HG02938 (cell line): ENCODE measurements at regions not wholly inside any gene's neighbourhood (a gene's known extent, or its start where the extent isn't known, plus 50 kb on each side); places are given as distances from the start of the nearest gene placed in this dataset.
"Not testable (repeated sequence)": the region's sequence is repeated elsewhere in the genome, so short reads cannot be mapped to it uniquely, and the experiment has no call there.

Experiments used
- ATAC-seq: cut with Tn5 transposase; IDR thresholded peaks from one replicate; pipeline ENCODE4 v1.9.1; 2021; ENCODE audit warnings: mild to moderate bottlenecking, moderate library complexity; ENCODE audit not compliant: unreplicated experiment

DNA sequence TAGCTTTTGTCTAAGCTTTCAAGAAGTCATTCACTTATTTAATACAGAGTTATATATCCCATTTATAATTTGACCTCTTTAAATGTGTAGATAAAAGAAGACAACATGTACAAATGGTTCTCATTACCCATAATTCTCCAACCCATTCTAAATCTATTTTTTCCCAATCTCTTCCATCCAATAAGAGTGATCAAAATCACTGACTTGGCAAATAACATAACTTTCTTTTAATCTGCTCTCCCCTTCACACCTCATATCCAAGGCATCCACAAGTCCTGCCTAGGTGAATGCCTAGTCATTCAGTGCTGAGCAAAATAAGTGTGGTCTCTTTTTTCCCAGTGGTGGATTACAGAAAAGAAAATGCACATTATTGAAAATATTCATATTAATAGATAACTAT is 1231.1 kb downstream of the CDH11 start:
- ATAC-seq = no peak

DNA sequence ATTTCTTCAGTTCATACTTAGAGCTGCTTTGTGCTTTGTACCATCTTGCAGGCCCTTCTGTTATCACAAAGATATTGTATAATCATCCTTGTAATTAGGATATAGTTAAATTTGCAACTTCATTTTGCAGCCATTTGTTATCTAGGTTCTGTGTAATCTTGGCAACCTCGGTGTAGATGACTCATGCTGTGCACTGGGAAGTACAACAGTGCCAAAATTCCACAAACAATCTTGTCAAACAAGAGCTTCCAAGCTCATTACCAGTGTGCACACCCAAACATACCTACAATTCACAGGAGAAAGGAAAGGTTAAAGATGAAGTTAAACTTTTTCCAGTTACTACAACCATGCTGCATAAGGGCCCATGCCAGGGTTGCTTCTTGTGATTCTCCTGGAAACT is 1231.8 kb downstream of the CDH11 start:
- ATAC-seq = no peak

DNA sequence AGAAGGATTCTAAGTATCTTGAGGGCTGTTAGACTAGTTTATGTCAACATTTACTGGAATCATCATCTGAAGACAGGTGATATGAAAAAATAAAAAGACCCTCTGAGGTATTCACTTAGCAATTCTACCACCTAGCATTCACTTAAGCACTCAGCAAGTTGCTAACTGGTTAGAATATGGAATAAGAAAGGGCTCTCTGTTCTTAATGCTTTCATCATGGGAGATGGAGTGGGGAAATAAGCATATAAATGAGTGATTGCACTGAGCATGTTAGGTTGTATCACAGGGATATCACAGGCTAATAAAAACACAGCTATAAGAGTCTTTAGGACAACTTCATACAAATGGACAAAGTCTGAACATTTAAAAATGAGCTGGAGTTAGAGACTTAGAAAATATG is 1238.8 kb downstream of the CDH11 start:
- no peak for ATAC-seq

DNA sequence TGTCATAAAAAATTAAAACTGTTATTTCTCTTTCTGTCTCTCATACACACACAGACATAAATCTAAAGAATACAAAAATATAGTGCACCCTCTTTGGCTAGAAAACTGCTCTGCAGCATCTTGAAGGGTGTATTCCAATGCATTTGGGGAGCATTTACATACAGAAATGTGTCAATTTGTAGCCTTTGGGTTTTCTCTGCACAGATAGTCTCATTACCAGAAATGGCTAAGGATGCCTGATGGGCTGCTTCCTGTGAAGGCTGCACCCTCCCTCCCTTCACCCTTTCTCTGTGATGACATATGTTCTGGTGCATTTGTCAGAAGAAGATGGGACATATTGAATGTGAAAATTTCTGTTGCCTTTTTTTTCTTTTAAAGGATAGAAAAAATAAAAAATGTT is 1239.3 kb downstream of the CDH11 start:
- ATAC-seq = no peak

DNA sequence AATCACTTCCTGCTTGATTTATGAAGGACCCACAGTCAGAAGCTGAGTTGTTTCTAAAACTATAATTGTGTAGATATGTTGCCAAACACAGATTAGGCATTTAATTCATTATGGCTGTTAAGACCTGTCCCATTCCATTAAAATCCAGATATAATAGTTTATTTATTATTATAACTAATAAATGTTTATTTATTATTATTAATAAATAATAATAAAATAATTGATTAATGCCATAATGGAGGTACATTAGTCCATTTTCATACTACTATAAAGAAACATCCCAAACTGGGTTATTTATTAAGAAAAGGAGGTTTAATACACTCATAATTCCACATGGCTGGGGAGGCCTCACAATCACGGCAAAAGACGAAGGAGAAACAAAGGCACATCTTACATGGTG is 1240.9 kb downstream of the CDH11 start:
- ATAC-seq = no peak

DNA sequence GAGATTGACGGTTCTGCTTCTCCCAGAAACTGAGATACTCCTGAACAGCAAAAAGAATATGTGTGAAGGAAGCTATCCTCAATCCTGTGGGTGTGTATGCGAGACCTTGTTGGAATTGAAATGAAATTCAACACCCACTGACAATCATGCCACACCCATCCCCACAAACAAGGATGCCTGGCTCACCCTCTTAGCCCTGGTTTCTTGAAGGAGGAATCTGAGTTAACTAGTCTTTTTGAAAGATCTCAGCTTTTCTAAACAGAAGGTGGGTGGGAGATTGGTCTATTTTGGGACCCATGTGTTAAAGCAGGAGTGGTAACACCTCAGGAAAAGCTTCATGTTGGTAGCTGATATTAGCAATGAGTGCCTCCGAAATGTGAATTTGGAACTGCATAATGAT is 1244.5 kb downstream of the CDH11 start:
- ATAC-seq = no peak

DNA sequence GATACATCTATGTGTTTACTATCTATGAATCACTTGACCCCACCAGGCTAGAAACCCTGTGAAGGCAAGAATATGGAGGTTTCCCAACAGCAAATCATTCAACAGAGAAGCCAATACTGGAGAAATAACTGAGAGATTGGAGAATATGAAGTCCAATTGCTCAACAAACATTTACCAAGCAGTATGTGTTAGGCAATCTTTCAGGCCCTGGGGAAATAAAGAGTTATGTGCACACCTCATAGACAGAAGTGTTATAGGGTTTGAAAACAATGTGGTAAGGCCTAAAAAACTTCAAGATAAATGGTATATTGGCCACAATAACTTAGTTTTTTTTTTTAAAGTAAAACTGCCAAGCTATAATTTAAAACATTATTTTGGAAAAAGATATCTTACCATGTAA is 1245.8 kb downstream of the CDH11 start:
- no peak for ATAC-seq

DNA sequence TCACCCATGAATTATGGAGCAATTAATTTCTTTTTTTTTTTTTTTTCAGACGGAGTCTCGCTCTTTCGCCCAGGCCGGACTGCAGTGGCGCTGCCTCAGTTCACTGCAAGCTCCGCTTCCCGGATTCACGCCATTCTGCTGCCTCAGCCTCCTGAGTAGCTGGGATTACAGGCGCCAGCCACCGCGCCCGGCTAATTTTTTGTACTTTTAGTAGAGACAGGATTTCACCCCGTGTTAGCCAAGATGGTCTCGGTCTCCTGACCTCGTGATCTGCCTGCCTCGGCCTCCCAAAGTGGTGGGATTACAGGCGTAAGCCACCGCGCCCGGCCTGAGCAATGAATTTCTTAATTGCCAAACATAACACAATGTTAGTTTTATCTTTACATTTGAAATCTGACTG is 1261.2 kb downstream of the CDH11 start:
- not testable (repeated sequence) for ATAC-seq

DNA sequence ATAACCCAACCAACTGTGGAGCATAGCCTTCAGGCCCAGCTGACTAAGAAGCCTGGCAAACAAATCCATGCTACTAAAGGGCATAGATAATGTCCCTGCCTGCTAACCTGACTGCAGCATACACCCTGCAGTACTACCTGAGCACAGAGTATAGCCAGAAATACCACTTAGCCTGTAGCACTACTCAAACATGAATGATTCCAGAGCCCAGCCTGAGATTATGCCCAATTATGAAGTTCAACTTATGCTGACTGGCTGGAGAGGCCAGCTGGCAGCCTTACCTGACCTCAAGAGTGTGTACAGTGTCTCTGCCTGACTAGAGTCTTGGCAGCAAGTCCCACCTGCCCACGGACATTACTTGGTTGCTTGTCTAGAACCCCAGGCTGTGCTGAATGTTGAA is 1265.3 kb downstream of the CDH11 start:
- no peak for ATAC-seq

DNA sequence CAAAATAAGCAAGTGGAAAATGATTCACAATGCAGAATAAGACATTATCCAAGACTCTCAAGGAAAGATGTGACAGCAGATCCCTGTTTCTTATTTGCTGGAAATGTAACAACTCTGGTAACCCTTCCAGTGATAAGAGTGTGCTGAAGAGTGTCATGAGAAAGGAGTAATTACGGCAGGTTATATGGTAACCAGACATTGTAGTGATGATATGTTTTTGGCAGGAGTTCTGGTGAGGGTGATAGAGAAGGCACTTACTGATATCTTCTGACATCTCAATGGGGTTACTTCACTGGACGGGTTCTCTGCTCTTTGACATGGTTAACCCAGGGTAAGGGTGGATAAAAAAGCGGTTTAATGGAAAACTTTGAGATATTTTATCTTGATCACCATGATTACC is 1270.9 kb downstream of the CDH11 start:
- no peak for ATAC-seq

DNA sequence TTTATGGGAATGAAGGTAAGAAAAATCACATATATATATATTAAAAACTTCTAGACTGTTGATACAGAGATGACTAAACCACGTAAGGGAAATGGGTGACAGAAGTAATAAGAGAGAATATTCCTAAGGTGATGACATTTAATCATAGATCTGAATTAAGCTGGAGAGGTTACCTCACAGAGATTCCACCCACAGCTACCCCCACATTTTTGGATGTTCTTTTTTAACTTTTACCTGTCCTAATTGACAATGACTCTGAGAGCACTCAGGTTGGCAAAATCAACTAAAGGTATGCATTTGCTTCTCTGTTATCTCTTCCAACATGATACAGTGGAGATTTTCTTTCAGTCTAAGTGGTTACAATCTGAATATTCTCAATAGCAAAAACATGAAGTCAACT is 1280.6 kb downstream of the CDH11 start:
- ATAC-seq = no peak

DNA sequence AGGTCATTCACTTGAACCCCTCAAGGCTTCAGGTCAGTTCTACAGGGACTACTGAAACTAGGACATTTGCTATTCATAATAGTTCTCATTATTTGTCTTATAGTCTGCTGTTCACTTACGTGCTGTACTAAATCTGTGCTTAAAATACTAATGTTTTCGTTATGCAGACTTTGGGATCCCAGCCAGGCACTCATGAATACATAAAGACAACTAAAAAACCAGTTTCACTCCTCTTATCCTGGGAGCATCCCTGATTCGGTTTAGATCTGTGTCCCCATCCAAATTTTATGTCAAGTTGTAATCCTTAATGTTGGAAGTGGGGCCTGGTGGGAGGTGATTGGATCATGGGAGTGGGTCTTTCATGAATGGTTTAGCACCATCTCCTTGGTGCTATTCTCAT is 1291.8 kb downstream of the CDH11 start:
- no peak for ATAC-seq

DNA sequence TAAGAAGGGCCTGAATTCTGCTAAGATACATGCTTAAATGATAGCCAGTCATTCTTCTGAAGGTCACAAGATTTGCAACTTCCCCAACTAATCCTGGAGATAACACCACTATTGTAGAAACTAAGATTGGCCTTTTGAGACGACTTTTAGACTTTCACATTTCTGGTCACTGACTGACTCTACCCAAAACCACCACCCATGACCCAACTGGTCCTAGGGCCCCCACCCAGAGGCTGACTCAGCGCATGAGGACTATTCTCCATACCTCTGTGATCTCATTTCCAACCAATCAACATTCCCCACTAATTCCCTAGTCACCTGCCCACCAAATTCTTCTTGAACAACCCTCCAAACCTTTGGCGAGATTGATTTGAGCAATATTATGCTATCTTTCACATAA is 1299.0 kb downstream of the CDH11 start:
- ATAC-seq = no peak

DNA sequence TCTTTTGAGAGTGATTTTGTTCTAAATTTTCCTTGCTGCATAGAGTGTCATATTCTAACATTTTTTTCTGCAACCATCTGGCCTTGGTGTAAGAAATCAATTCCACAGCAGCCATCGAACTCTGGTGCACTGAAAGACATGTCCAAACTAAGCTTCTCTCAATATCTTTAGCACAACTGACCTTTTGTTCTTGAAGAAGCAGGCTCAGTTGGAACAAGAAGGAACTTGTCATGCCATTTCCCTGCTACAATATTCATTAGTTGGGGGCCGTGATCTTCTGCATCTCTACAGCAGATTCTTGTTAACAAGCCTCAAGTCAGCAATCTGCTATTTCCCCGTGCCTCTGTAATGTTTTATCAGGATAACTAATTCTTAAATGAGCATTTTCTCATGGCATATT is 1305.6 kb downstream of the CDH11 start:
- ATAC-seq = no peak

DNA sequence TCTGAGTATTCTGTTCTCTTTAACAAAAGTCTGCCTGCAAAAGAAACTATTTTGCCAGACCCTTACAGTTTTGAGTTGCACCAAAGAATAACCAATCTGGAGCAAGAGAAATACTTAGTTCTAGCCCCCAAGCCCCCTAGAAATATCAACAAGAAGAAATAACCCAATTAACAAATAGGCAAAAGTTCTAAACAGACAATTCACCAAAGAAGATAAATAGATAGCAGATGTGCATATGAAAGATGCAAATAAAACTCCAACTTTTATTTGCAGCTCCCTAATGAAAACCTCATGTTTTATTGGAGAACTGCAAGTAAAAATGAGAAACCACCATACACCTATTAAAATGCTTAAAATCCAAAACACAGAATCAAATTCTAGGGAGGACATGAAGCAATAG is 1308.0 kb downstream of the CDH11 start:
- ATAC-seq = no peak

DNA sequence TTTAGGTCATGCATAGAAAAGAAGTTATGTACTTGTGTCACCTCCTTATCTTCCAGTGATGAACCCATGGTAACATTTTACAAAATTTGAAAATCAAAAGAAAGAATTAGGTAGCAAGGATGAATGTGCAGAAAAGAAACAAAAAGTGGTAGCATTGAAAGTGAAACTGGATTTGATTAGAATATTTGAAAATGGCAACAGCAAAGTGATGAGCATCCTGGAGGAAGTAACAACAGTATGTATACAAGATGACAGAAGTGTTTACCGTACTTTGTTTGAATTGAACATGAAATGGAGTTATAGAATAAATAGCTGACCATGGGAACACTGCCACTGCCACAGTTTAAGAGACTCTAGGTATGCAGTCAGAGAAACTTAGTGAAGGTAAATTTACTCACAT is 1313.1 kb downstream of the CDH11 start:
- ATAC-seq = no peak

DNA sequence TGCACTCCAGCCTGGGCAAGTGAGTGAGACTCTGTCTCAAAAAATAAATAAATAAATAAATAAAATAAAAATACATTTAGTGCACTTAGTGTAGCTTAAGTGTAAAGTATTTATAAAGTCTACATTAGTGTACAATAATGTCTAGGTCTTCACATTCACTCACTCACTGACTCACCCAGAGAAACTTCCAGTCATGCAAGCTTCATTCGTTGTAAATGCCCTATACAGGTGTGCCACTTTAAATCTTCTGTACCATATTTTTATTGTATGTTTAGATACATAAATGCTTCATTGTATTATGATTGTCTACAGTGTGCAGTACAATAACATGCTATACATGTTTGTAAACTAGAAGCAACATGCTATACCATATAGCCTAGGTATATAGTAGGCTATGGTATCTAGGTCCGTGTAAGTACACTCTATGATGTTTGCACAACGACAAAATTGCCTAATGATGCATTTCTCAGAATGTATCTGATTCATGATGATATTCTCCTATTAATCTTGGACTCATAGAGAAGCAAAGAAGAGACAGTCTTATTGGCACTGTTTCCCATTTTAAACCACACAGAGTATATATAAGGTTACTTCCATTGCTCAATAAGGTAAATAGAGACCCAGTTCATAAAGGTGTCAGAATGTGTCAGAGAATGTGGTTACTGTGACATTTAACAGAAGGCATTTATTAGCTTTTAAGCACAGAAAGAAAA is 1314.9 kb downstream of the CDH11 start:
- ATAC-seq = no peak

DNA sequence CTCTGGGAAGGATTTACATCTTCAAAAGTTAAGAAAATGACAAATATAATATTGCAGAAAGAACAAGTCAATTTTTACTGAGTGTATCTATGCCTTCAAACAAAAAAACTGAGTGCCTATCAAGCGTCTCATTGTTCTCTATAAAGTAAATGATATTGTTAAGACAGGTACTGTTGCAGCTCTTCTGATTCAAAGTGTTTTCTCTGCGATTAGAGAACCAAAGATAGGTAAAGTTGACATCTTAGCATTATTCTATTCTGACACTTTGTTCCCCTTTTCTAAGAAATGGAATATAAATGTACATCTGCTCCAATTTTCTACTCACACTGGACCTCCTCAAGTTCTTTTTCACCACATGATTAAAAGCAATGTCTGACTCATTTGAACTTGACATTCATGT is 1317.7 kb downstream of the CDH11 start:
- no peak for ATAC-seq

DNA sequence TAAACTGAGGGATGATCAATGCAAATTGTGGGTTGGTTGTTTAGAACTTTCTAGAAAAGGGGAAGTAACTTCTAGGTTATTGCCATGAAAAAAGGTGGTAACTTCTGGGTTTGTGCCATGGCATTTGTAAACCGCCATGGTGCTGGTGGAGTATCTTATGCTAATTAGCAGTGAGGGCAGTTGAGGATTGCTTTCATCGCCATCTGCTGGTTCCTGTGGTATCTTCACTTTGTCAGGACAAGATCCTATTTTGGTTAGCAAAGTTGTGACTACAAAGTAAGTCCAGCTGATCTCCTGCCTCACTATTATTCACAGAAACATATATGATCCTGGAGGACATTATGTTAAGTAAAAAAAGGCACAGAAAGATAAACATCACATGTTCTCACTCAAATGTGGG is 1332.3 kb downstream of the CDH11 start:
- ATAC-seq = no peak

DNA sequence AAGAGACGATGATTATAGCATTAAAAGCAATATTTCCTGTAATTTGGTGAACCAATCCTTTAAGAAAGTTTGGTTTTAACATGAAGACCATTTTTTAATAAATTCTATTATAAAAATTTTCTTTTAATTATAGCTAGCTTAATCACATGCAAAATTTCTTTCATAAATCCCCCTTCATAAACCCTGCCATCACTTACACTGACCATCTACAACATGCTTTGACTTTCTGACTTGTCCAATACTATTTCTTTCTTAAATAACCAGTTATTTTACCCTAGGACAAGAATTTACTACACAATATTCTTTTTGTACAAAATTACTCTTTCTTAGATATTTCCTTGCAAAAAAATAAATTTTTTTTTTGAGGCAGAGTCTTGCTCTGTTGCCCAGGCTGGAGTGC is 1334.8 kb downstream of the CDH11 start:
- ATAC-seq = no peak

DNA sequence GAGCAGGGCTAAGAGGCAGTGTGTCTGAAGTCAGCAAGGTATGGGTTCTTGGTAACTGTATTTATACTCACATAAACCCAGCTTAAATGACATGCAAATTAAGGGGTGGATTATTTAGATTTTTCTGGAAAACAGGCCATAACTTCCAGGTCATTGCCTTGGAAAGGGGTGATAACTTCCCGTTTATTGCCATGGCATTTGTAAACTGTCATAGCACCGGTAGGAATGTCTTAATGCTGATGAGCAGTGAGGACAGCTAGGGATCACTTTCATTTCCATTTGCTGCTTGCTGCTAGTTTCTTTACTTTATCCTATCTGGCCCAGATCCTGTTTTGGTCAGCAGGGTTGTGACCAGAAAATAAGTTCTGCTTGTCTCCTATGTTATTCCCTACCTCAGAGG is 1336.7 kb downstream of the CDH11 start:
- ATAC-seq = no peak

DNA sequence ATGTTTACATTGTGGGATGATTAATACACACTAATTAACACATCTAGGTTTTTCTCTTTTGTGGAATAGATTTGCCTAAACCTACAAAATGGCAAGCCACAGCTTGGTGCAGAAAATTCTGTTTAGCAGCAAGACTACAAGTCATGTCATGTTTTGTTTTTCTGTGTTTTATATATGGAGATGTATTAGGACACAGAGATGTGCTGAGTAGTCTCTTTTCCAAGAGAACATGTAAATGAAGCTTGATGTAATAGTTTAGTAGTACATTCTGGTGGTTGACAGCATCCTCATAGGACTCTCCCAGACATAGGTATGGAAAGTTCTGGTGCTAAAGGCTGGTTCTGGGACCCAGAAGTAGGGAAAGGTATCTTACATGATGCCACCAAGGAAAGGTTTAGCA is 1345.4 kb downstream of the CDH11 start:
- ATAC-seq = no peak

DNA sequence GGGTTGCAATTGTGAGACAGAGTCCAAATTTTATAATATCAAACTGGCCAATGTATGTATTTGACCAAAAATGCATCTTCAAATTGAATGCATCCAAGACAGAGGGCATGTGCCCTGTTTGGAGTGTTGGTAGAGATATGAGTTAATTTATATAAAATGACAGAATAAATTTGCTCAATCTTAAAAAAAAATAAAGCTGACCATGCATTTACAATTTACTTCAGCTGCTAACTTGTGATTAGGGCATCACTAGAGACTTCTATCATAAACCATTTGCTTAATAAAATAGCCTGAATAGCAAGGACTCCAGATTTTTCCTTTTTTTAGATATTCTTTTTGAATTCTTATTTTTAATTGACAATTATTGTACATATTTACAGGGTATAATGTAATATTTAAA is 1345.8 kb downstream of the CDH11 start:
- ATAC-seq = no peak

DNA sequence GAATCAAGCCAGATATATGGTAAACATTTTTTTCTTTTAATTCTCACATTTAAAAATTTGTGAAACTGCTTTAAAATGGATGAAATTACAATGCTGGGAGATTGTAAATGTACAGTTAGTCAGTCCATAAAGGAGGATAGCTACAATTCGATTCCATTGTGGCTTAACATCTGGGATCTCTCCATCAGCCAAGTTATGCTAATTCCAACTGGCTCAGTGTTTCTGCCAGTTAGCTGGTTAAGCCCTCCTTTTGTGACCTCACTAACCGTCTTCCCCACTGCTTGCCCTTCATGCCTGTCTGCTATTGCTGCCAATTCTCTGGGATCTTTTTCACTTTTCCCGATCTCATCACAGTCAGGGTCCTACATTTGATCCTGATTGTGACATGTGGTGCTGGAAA is 1347.6 kb downstream of the CDH11 start:
- no peak for ATAC-seq
